Adrenal gland (tissue), 9 donors: ENCODE measurements at regions not wholly inside any gene's neighbourhood (a gene's known extent, or its start where the extent isn't known, plus 50 kb on each side); places are given as distances from the start of the nearest gene placed in this dataset.

Source experiments
- DNase-seq, 7 donors: peaks; one replicate each; pipeline ENCODE4 v3.0.0-alpha.2; 2019 to 2020
- H3K27ac ChIP-seq, 5 donors: fragments of 200-600 bp; sonication (generic) in 4 of 5; 1 replicate in 3 of 5; 2 replicates in 2 of 5; pipeline versions ENCODE4 v1.5.1 to v1.8.0; 2016 to 2020; ENCODE audit warnings: mild to moderate bottlenecking in 1 of 5
- H3K27me3 ChIP-seq: fragments of 200-600 bp; 2 replicates; pipeline ENCODE4 v1.8.0; 2021
- H3K36me3 ChIP-seq, 2 donors: fragments of 200-600 bp; replicated peaks in 1 of 2; 1 replicate in 1 of 2; 2 replicates in 1 of 2; pipeline versions ENCODE4 v1.5.1 to v1.8.0; 2018 to 2022
- H3K4me1 ChIP-seq, 2 donors: fragments of 200-600 bp; replicated peaks in 1 of 2; 1 replicate in 1 of 2; 2 replicates in 1 of 2; pipeline versions ENCODE4 v1.5.1 to v1.8.0; 2018 to 2021
- H3K4me3 ChIP-seq, 4 donors: fragments of 200-600 bp; sonication (generic) in 3 of 4; one replicate each; pipeline ENCODE4 v1.5.1; 2016 to 2018
- H3K9me3 ChIP-seq, 3 donors: fragments of 200-600 bp; sonication (generic) in 1 of 3; replicated peaks in 1 of 3; 1 replicate in 2 of 3; 2 replicates in 1 of 3; pipeline versions ENCODE4 v1.5.1 to v1.8.0; 2016 to 2021
- POLR2A ChIP-seq, 2 donors: fragments of 450-650 bp; IDR thresholded peaks; one replicate each; pipeline ENCODE4 v1.6.1; 2017; ENCODE audit warnings: antibody characterized with exemption in 2 of 2, mild to moderate bottlenecking in 2 of 2, moderate library complexity in 1 of 2
- WGBS, 4 donors: extraction: QIAGEN DNeasy Blood & Tissue Kit in 2 of 4; methylation state at CpG; one replicate each; pipeline versions ENCODE4 v1.1.5 to v1.1.7; 2013 to 2017; 5-methylcytosine and 5-hydroxymethylcytosine counted together
- intact Hi-C, 2 donors: fragments of 100-400 bp; cut with DNase I; formaldehyde crosslinking; loops; one replicate each; pipeline versions ENCODE4 v1.14.1 to v1.15.0; 2022 to 2023
- TF ChIP-seq, protein P1 (sequence below), 6 experiments: fragments of 450-650 bp in 4 of 6; fragments of 200-600 bp in 2 of 6; sonication (generic) in 1 of 6; IDR thresholded peaks; 1 replicate in 5 of 6; 2 replicates in 1 of 6; pipeline versions ENCODE4 v1.5.1 to v1.8.0; 2016 to 2021; ENCODE audit warnings: antibody characterized with exemption in 6 of 6, mild to moderate bottlenecking in 2 of 6, moderate library complexity in 1 of 6
- donor health status: healthy with polysubstance abuse.
- donor health status: Bipolar disorder and iron deficiency.
- donor health status: DM: yes; HTN: yes; CAD: no.
- donor health status: DM: no; HTN: no; CAD: no.
- donor health status: DM: no; HTN: no; CAD: no.

DNA sequence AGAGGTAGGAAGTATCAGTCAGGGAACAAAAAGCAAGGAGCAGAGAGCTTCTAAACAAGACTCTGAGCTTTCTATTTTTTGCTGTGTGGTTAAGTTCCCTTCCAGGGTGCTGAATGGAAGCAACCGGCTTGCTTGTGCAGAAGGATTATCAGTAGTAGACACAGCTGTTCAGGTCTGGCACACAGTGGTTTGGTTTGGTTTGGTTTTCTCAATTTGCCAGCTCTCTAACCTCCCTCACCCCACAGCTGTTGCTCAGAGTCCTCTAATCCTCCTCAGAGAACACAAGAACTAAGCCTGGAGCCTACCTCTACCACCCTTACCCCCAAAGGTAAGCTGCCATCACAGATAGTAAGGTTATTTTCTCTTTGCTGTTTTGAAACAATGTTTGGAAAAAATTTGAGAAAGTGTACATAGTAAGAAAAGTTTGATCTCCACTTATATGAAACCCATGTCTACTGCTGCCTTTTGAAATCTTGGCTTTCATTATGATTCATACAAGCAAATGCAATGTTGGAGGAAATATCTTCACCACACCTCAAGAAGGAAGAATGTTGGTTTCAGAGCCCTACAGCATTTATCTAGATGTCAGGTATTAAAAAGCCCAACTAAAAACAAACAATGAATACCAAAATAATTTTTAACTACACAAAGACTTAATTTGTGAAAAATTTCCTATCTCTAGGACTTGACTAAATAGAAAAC lies 255.3 kb downstream of the NR4A2 start:
- H3K27me3 ChIP-seq: no peaks in the 10 kb centered on the region
- no peak overlapping the region for H3K4me3 ChIP-seq
- no peaks in the 10 kb centered on the region for H3K36me3 ChIP-seq
- TF ChIP-seq, protein P1, sequence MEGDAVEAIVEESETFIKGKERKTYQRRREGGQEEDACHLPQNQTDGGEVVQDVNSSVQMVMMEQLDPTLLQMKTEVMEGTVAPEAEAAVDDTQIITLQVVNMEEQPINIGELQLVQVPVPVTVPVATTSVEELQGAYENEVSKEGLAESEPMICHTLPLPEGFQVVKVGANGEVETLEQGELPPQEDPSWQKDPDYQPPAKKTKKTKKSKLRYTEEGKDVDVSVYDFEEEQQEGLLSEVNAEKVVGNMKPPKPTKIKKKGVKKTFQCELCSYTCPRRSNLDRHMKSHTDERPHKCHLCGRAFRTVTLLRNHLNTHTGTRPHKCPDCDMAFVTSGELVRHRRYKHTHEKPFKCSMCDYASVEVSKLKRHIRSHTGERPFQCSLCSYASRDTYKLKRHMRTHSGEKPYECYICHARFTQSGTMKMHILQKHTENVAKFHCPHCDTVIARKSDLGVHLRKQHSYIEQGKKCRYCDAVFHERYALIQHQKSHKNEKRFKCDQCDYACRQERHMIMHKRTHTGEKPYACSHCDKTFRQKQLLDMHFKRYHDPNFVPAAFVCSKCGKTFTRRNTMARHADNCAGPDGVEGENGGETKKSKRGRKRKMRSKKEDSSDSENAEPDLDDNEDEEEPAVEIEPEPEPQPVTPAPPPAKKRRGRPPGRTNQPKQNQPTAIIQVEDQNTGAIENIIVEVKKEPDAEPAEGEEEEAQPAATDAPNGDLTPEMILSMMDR (IDR thresholded peaks at IDR 0.05): no peak
- TF ChIP-seq POLR2A (IDR thresholded peaks at IDR 0.05): no peak
- no peak for DNase-seq
- H3K27ac ChIP-seq: no peak overlapping the region
- no peaks in the 10 kb centered on the region for H3K4me1 ChIP-seq
- intact Hi-C loops: no loop called here
- WGBS, 4 donors: 50 to 80% (median 69%) methylated on average over 1 of the region's 1 CpG
- no peaks in the 10 kb centered on the region for H3K9me3 ChIP-seq

- Histone ChIP-seq H3K9me3 (no peaks in the 10 kb centered on the region), H3K4me3 (no peak overlapping the region), H3K27me3 (no peaks in the 10 kb centered on the region), H3K36me3 (no peaks in the 10 kb centered on the region), H3K4me1 (no peaks in the 10 kb centered on the region), H3K27ac (no peak overlapping the region)
- intact Hi-C loops: no loop called here
- TF ChIP-seq, protein P1 (IDR thresholded peaks at IDR 0.05): no peak
- no peak for TF ChIP-seq POLR2A (IDR thresholded peaks at IDR 0.05)
- 76 to 86% (median 79%) methylated on average over 4 of the region's 4 CpGs for WGBS, 4 donors
- DNase-seq: no peak
Measured at GRCh38 chr2:156065912-156066311, 266.6 kb downstream of the NR4A2 start.

- no peaks in the 10 kb centered on the region for H3K36me3 ChIP-seq
- TF ChIP-seq POLR2A (IDR thresholded peaks at IDR 0.05): no peak
- TF ChIP-seq, protein P1 (IDR thresholded peaks at IDR 0.05): no peak
- 54 to 82% (median 69%) methylated on average over 1 of the region's 1 CpG for WGBS, 4 donors
- H3K9me3 ChIP-seq: no peaks in the 10 kb centered on the region
- no peaks in the 10 kb centered on the region for H3K4me1 ChIP-seq
- no peak overlapping the region for H3K27ac ChIP-seq
- DNase-seq: no peak
- intact Hi-C loops: no loop called here
- H3K27me3 ChIP-seq: no peaks in the 10 kb centered on the region
- no peak overlapping the region for H3K4me3 ChIP-seq
Measured at GRCh38 chr2:156064540-156064939, 268.0 kb downstream of the NR4A2 start.

- DNase-seq: no peak
- TF ChIP-seq, protein P1 (IDR thresholded peaks at IDR 0.05): no peak
- TF ChIP-seq POLR2A (IDR thresholded peaks at IDR 0.05): no peak
- no peaks in the 10 kb centered on the region for H3K4me1 ChIP-seq
- H3K9me3 ChIP-seq: no peaks in the 10 kb centered on the region
- intact Hi-C loops: no loop called here
- no peaks in the 10 kb centered on the region for H3K36me3 ChIP-seq
- H3K4me3 ChIP-seq: no peak overlapping the region
- H3K27ac ChIP-seq: no peak overlapping the region
- no peaks in the 10 kb centered on the region for H3K27me3 ChIP-seq
- 85 to 92% (median 88%) methylated on average over 1 of the region's 1 CpG for WGBS, 4 donors
Measured at GRCh38 chr2:156057647-156058046, 274.9 kb downstream of the NR4A2 start.
